ENCODE measurements at regions not wholly inside any gene's neighbourhood (a gene's known extent, or its start where the extent isn't known, plus 50 kb on each side); places are given as distances from the start of the nearest gene placed in this dataset.

- TF ChIP-seq ATF3 (IDR thresholded peaks at IDR 0.05) (no peak), CTCF (IDR thresholded peaks at IDR 0.05; ENCODE audit: low read depth, low read length, missing input control) (no peak), YY1 (IDR thresholded peaks at IDR 0.05) (no peak), RAD21 (IDR thresholded peaks at IDR 0.05) (no peak)
These were observed 742.0 kb downstream of the GALC start for GRCh38 chr14:87251011-87251410.
